ENCODE measurements at regions not wholly inside any gene's neighbourhood (a gene's known extent, or its start where the extent isn't known, plus 50 kb on each side); places are given as distances from the start of the nearest gene placed in this dataset.

- no peak for TF ChIP-seq CTCF (conservative IDR thresholded peaks at IDR 0.05; ENCODE audit: low read length)
- TF ChIP-seq EZH2phosphoT487 (IDR thresholded peaks at IDR 0.05; ENCODE audit: borderline replicate concordance, low read depth, low read length): no peak
These were observed 431.5 kb upstream of the TPM1 start for GRCh38 chr15:62611002-62611401.
